ENCODE measurements at regions not wholly inside any gene's neighbourhood (a gene's known extent, or its start where the extent isn't known, plus 50 kb on each side); places are given as distances from the start of the nearest gene placed in this dataset.

DNA sequence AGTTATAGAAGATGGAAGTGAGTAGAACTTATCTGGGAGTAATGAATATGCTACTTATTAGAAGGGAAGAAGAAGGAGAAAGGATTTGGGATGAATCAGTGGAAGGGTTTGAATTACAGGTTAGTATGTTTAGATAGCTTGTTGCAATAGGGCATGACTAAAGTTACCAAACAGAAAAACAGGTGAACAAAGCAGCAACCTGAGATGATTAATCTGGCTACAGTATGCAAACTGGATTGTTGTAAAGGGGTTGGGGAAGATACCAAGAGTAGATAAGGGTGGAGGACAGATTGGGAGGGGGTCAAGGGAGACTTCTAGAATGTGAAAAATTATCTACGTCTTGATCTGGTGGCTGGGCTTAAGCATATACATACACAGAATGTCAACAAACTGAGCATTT lies 73.4 kb upstream of the CLEC14A start:
- H3K4me3 Mint-ChIP-seq, result no peak overlapping the region
- H3K4me1 Mint-ChIP-seq (ENCODE audit: low read depth), result no peaks in the 10 kb centered on the region
- no peak for ATAC-seq

GRCh38 chr14:38316922-38317321 lies 61.0 kb upstream of the CLEC14A start:
- H3K36me3 Mint-ChIP-seq (ENCODE audit: insufficient read depth), result no peaks in the 10 kb centered on the region
- no peak overlapping the region for H3K4me3 Mint-ChIP-seq
- no peaks in the 10 kb centered on the region for H3K9me3 Mint-ChIP-seq
- H3K27me3 Mint-ChIP-seq (ENCODE audit: low read depth), result peaks cover 3% of the 10 kb centered on the region
- ATAC-seq, result no peak
- no peaks in the 10 kb centered on the region for H3K4me1 Mint-ChIP-seq (ENCODE audit: low read depth)
- DNase-seq, result no peak

More for the DNA sequence above, 73.4 kb upstream of the CLEC14A start:
- Mint-ChIP-seq H3K36me3 (ENCODE audit: insufficient read depth) (no peaks in the 10 kb centered on the region), H3K27me3 (ENCODE audit: low read depth) (no peaks in the 10 kb centered on the region), H3K9me3 (no peaks in the 10 kb centered on the region)
- no peak for DNase-seq

- no peaks in the 10 kb centered on the region for H3K9me3 Mint-ChIP-seq
- DNase-seq (no peak), ATAC-seq (no peak)
- H3K4me1 Mint-ChIP-seq (ENCODE audit: low read depth), result no peaks in the 10 kb centered on the region
- no peak overlapping the region for H3K4me3 Mint-ChIP-seq
- no peaks in the 10 kb centered on the region for H3K36me3 Mint-ChIP-seq (ENCODE audit: insufficient read depth)
- peaks cover 3% of the 10 kb centered on the region for H3K27me3 Mint-ChIP-seq (ENCODE audit: low read depth)
These were observed 55.8 kb upstream of the CLEC14A start for GRCh38 chr14:38311655-38312054.

- Mint-ChIP-seq H3K36me3 (ENCODE audit: insufficient read depth) (no peaks in the 10 kb centered on the region), H3K27me3 (ENCODE audit: low read depth) (peaks cover 3% of the 10 kb centered on the region), H3K4me1 (ENCODE audit: low read depth) (no peaks in the 10 kb centered on the region), H3K4me3 (no peak overlapping the region), H3K9me3 (no peaks in the 10 kb centered on the region)
- no peak for ATAC-seq
- DNase-seq, result no peak
These were observed 54.6 kb upstream of the CLEC14A start for GRCh38 chr14:38310420-38310995.

DNA sequence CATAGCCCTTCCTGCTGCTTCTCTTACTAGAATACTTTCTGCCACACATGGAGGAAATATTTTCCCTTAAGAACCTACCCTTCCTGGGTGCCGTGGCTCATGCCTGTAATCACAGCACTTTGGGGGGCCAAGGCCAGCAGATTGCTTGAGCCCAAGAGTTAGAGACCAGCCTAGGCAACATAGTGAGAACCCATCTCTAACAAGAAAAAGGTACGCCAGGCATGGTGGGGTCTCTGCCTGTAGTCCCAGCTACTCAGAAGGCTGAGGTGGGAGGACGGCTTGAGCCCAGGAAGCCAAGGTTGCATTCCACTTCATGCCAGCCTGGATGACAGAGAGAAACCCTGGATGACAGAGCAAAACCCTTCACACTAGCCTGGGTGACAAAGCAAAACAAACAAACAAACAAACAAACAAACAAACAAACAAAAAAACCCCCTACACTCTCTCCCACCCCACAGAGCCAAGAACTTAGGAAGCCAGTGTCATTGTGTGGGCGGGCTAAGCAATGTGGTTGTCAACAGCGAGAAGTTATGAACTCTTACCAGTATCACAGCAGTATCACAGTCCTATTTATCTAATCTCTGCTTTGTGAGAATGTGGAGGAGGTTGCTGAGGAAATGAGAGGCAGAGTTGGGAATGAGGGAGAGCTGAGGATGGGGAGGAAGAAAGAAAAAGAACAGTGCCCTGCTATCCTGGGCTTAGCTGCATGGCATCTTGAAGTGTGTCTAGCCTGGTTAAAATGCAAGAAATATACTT lies 53.8 kb upstream of the CLEC14A start:
- ATAC-seq (no peak), DNase-seq (no peak)
- Mint-ChIP-seq H3K4me1 (ENCODE audit: low read depth) (no peaks in the 10 kb centered on the region), H3K9me3 (no peaks in the 10 kb centered on the region), H3K36me3 (ENCODE audit: insufficient read depth) (no peaks in the 10 kb centered on the region), H3K4me3 (no peak overlapping the region), H3K27me3 (ENCODE audit: low read depth) (peaks cover 3% of the 10 kb centered on the region)

All from activated T-cell treated with anti-CD3 and anti-CD28 coated beads, Interleukin-2, amount 50 U/mL, for 4 hours (primary cell).